ENCODE measurements at regions not wholly inside any gene's neighbourhood (a gene's known extent, or its start where the extent isn't known, plus 50 kb on each side); places are given as distances from the start of the nearest gene placed in this dataset.

DNA sequence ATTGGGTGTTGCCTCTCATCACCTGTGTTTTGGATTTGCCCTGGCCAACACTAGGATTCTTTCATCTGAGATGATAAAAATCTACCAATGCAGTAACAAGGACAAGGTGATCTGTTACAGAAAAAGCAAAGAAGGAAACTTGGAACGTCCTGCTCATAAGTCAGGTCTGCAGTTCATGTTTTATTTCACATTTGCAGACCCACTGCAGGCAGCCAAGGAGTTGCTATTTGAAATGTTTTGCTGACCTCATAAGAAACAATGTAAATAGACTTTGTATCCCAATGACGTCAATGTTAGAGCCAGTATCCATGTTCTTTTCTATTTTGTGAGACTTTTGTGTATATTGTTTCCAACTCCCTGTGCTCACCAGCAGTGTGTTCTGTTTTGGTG lies 312.9 kb downstream of the DEPDC1B start:
- no peak overlapping the region for H3K9ac ChIP-seq (replicated peaks; ENCODE audit: extremely low read depth, insufficient read depth, low read length)
- no peak overlapping the region for H3K4me3 ChIP-seq (replicated peaks in 1 of 3; ENCODE audit: insufficient read depth in 1 of 3, low read depth in 1 of 3, low read length in 3 of 3)
- intact Hi-C loops (cut with micrococcal nuclease) (no loop called here), dilution Hi-C loops (cut with MboI; ENCODE audit: extremely low pct_ligation_motif_present, low sequenced_read_pairs) (no loop called here)
- no peaks in the 10 kb centered on the region for H3K9me3 ChIP-seq (replicated peaks; ENCODE audit: control insufficient read depth, insufficient read depth, low read length)
- H3K9me1 ChIP-seq (replicated peaks; ENCODE audit: control insufficient read depth, extremely low read depth, insufficient read depth, low read length): no peaks in the 10 kb centered on the region
- CTCF ChIA-PET: interaction anchor here (1.0 kb wide), 1 partner anchor 576 kb away, joined by 4 read pairs; no protein-coding TSS in a partner anchor
- DNase-seq (ENCODE audit: low read depth, low spot score): no peak
- no peaks in the 10 kb centered on the region for H4K20me1 ChIP-seq (replicated peaks; ENCODE audit: control insufficient read depth, extremely low read depth, insufficient read depth, low read length)
- POLR2A ChIA-PET: no interaction called here
- BruUV-seq (replicated peaks): no TSS peak
- no peak for FAIRE-seq
- H2AFZ ChIP-seq (ENCODE audit: low read depth, low read length): no peak overlapping the region
- no peaks in the 10 kb centered on the region for H3K79me2 ChIP-seq (ENCODE audit: control insufficient read depth, insufficient read depth, low read length)
- H3K36me3 ChIP-seq (ENCODE audit: control insufficient read depth in 2 of 2, extremely low read depth in 1 of 2, insufficient read depth in 2 of 2, low read length in 2 of 2): no peaks in the 10 kb centered on the region
- no peak overlapping the region for H3K4me2 ChIP-seq (ENCODE audit: insufficient read depth, low read length)
- H3K4me1 ChIP-seq (ENCODE audit: control insufficient read depth, extremely low read depth, insufficient read depth, low read length): no peaks in the 10 kb centered on the region
- no peak overlapping the region for H3K27ac ChIP-seq (ENCODE audit: insufficient read depth, low read depth, low read length)
- TF ChIP-seq EZH2 (IDR thresholded peaks at IDR 0.05; ENCODE audit: borderline replicate concordance, low read depth, low read length, severe bottlenecking) (no peak), POLR2AphosphoS5 (IDR thresholded peaks at IDR 0.05; ENCODE audit: insufficient read depth, low read depth, low read length) (no peak), FOS (IDR thresholded peaks at IDR 0.05; ENCODE audit: borderline replicate concordance, insufficient read depth, low read length) (no peak), GATA2 (IDR thresholded peaks at IDR 0.05; ENCODE audit: insufficient read depth, insufficient read length, low read depth, low read length) (no peak), POLR2A (IDR thresholded peaks at IDR 0.05; ENCODE audit: low read depth, low read length) (no peak), JUN (IDR thresholded peaks at IDR 0.05; ENCODE audit: borderline replicate concordance, insufficient read depth, insufficient read length, low read depth) (no peak), MYC (IDR thresholded peaks at IDR 0.05; ENCODE audit: low read depth, low read length) (no peak)
- TF ChIP-seq, protein P1, sequence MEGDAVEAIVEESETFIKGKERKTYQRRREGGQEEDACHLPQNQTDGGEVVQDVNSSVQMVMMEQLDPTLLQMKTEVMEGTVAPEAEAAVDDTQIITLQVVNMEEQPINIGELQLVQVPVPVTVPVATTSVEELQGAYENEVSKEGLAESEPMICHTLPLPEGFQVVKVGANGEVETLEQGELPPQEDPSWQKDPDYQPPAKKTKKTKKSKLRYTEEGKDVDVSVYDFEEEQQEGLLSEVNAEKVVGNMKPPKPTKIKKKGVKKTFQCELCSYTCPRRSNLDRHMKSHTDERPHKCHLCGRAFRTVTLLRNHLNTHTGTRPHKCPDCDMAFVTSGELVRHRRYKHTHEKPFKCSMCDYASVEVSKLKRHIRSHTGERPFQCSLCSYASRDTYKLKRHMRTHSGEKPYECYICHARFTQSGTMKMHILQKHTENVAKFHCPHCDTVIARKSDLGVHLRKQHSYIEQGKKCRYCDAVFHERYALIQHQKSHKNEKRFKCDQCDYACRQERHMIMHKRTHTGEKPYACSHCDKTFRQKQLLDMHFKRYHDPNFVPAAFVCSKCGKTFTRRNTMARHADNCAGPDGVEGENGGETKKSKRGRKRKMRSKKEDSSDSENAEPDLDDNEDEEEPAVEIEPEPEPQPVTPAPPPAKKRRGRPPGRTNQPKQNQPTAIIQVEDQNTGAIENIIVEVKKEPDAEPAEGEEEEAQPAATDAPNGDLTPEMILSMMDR (IDR thresholded peaks at IDR 0.05; ENCODE audit: extremely low read depth in 1 of 2, insufficient read depth in 1 of 2, low read depth in 1 of 2, low read length in 2 of 2): no peak
- TF ChIP-seq, protein P2, sequence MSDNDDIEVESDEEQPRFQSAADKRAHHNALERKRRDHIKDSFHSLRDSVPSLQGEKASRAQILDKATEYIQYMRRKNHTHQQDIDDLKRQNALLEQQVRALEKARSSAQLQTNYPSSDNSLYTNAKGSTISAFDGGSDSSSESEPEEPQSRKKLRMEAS (IDR thresholded peaks at IDR 0.05; ENCODE audit: insufficient read depth, insufficient read length): no peak
- H3K27me3 ChIP-seq (ENCODE audit: control insufficient read depth in 2 of 2, insufficient read depth in 2 of 2, low read length in 2 of 2): no peaks in the 10 kb centered on the region

All from endothelial cell of umbilical vein (primary cell).